ENCODE measurements at regions not wholly inside any gene's neighbourhood (a gene's known extent, or its start where the extent isn't known, plus 50 kb on each side); places are given as distances from the start of the nearest gene placed in this dataset.

DNA sequence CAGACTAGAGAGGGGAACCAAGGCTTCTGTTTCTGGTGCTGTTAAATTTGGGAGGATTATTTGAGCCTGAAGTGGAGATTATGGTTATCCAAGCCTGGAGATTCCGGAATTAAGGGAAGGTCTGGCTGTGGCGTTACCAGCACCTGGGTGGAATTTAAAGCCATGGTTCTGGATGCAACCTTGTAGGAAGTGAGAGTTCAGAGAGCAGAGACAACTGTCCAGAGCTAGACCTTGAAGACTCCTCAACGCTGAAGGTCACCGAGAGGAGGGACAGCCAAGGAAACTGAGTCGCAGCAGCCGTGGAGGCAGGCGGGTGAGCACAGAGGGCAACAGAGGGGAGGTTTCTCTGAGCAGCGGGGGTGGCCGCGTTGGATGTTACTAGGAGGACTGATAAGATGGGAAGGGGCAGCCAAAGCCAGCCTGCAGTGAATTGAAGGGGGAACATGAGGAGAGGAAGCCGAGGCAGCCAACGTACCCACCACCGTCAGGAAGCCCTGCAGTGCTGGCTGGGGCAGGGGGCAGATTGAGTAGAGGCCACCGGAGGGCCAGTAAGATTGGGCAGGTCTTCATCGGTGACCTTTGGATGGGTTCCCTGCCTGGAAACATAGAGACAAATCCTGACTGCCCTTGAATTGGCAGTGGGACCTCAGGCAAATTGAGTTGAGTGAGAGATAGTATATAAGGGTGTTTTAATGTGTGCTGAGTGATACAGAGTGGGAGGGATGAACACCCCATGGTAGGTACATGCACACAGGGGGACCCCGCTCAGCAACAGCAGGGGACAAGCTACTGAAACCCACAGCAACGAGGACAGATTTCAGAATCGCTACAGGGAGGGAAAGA is 90.3 kb downstream of the SNX5 start:
- 74% methylated on average over 18 of the region's 18 CpGs for WGBS (ENCODE audit: insufficient coverage)
- peaks cover 7 to 11% of the 10 kb centered on the region in 2 donors for H3K4me1 Mint-ChIP-seq
- no peaks in the 10 kb centered on the region for H3K9me3 Mint-ChIP-seq
- H3K4me3 ChIP-seq (ENCODE audit: low read length) = no peak overlapping the region
- intact Hi-C loops (cut with micrococcal nuclease) = no loop called here
- H3K27ac Mint-ChIP-seq = no peak overlapping the region
- no peaks in the 10 kb centered on the region for H3K36me3 Mint-ChIP-seq
- H3K36me3 ChIP-seq (ENCODE audit: control insufficient read depth, insufficient read depth, low read length) = no peaks in the 10 kb centered on the region
- ATAC-seq = no peak
- TF ChIP-seq, protein P1, sequence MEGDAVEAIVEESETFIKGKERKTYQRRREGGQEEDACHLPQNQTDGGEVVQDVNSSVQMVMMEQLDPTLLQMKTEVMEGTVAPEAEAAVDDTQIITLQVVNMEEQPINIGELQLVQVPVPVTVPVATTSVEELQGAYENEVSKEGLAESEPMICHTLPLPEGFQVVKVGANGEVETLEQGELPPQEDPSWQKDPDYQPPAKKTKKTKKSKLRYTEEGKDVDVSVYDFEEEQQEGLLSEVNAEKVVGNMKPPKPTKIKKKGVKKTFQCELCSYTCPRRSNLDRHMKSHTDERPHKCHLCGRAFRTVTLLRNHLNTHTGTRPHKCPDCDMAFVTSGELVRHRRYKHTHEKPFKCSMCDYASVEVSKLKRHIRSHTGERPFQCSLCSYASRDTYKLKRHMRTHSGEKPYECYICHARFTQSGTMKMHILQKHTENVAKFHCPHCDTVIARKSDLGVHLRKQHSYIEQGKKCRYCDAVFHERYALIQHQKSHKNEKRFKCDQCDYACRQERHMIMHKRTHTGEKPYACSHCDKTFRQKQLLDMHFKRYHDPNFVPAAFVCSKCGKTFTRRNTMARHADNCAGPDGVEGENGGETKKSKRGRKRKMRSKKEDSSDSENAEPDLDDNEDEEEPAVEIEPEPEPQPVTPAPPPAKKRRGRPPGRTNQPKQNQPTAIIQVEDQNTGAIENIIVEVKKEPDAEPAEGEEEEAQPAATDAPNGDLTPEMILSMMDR (IDR thresholded peaks at IDR 0.05) = no peak
- no peak overlapping the region for H3K27ac ChIP-seq (ENCODE audit: low read length)
- no peaks in the 10 kb centered on the region for H3K9me3 ChIP-seq (ENCODE audit: control insufficient read depth, insufficient read depth, low read length)
- no peak for DNase-seq
- H3K27me3 Mint-ChIP-seq (ENCODE audit: low read depth in 2 of 2) = peaks cover 17 to 22% of the 10 kb centered on the region in 2 donors
- no peaks in the 10 kb centered on the region for H3K27me3 ChIP-seq (ENCODE audit: control insufficient read depth, insufficient read depth, low read length)
- H3K4me3 Mint-ChIP-seq = no peak overlapping the region
- peaks cover 7% of the 10 kb centered on the region for H3K4me1 ChIP-seq (ENCODE audit: control insufficient read depth, insufficient read depth, low read length)

DNA sequence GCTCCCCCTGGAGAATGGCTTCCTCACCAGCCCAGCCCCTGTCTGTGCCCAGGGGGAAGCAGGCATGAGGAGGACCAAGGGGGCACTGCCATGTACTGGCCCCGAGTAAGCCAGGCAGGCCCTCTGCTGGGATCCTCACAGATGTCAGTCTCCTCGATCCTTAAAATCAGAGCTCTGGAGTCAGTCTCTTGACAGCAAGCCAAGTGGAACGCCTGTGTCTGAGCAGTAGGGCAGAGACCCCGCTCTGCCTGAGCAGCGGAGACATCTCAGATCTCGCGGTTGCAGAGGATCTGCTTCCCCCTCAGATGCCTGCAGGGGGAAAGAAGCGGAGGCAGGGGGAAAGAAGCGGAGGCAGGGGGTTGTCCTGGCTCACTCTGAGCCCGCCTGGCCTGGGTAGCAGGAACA is 92.6 kb downstream of the SNX5 start:
- Mint-ChIP-seq H3K27me3 (ENCODE audit: low read depth in 2 of 2) (peaks cover 16 to 22% of the 10 kb centered on the region in 2 donors), H3K4me3 (no peak overlapping the region), H3K9me3 (no peaks in the 10 kb centered on the region), H3K4me1 (peaks cover 21 to 24% of the 10 kb centered on the region in 2 donors), H3K36me3 (no peaks in the 10 kb centered on the region), H3K27ac (no peak overlapping the region)
- no peak for ATAC-seq
- Histone ChIP-seq H3K9me3 (ENCODE audit: control insufficient read depth, insufficient read depth, low read length) (no peaks in the 10 kb centered on the region), H3K4me1 (ENCODE audit: control insufficient read depth, insufficient read depth, low read length) (peaks cover 20% of the 10 kb centered on the region), H3K27ac (ENCODE audit: low read length) (no peak overlapping the region), H3K27me3 (ENCODE audit: control insufficient read depth, insufficient read depth, low read length) (no peaks in the 10 kb centered on the region), H3K4me3 (ENCODE audit: low read length) (no peak overlapping the region), H3K36me3 (ENCODE audit: control insufficient read depth, insufficient read depth, low read length) (no peaks in the 10 kb centered on the region)
- no peak for DNase-seq
- intact Hi-C loops (cut with micrococcal nuclease) = no loop called here
- 82% methylated on average over 10 of the region's 10 CpGs for WGBS (ENCODE audit: insufficient coverage)
- TF ChIP-seq, protein P1 (IDR thresholded peaks at IDR 0.05) = no peak

DNA sequence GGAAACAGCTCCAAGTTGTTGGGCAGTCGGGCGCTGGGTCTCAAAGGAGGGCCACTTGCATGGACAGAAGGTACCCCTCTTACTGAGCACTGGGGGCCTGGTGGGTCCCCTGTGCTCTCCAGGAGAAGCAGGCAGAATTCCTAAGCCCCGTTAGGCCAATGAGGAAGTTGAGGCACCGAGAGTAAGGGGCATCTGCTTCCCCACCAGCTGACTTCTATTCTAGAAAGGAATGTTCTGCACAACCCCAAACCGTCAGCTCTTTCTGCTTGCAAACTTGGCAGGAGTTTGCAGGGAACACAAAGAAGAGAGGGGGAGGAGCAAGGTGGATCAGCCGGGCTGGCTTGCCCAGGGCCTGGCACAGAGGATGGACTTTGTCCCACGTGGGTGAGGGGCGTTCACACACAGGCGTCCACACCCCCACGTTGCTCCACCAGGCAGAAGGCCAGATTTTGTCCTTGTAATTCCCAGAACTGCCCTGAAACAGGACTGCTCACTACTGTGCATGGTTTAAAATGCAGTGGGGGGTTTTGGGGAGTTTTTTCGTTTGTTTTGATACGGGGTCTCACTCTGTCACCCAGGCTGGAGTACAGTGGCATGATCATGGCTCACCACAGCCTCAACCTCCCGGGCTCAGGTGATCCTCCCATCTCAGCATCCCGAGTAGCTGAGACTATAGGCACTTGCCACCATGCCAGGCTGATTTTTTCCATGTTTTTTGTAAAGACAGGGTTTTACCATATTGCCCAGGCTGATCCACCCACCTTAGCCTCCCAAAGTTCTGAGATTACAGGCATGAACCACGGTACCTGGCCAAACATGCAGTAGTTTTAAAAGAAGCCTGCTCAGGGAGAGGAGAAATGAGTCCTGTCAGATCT is 93.3 kb downstream of the SNX5 start:
- no peaks in the 10 kb centered on the region for H3K9me3 ChIP-seq (ENCODE audit: control insufficient read depth, insufficient read depth, low read length)
- Mint-ChIP-seq H3K27ac (no peak overlapping the region), H3K36me3 (no peaks in the 10 kb centered on the region), H3K4me1 (peaks cover 21 to 24% of the 10 kb centered on the region in 2 donors), H3K27me3 (ENCODE audit: low read depth in 2 of 2) (peaks cover 16 to 22% of the 10 kb centered on the region in 2 donors), H3K4me3 (no peak overlapping the region), H3K9me3 (no peaks in the 10 kb centered on the region)
- peaks cover 20% of the 10 kb centered on the region for H3K4me1 ChIP-seq (ENCODE audit: control insufficient read depth, insufficient read depth, low read length)
- DNase-seq = no peak
- H3K27me3 ChIP-seq (ENCODE audit: control insufficient read depth, insufficient read depth, low read length) = no peaks in the 10 kb centered on the region
- H3K36me3 ChIP-seq (ENCODE audit: control insufficient read depth, insufficient read depth, low read length) = no peaks in the 10 kb centered on the region
- H3K27ac ChIP-seq (ENCODE audit: low read length) = no peak overlapping the region
- 91% methylated on average over 15 of the region's 15 CpGs for WGBS (ENCODE audit: insufficient coverage)
- ATAC-seq = no peak
- TF ChIP-seq, protein P1 (IDR thresholded peaks at IDR 0.05) = no peak
- intact Hi-C loops (cut with micrococcal nuclease) = no loop called here
- H3K4me3 ChIP-seq (ENCODE audit: low read length) = no peak overlapping the region
